HCT116 (cell line): ENCODE measurements at regions not wholly inside any gene's neighbourhood (a gene's known extent, or its start where the extent isn't known, plus 50 kb on each side); places are given as distances from the start of the nearest gene placed in this dataset.

Experiments used
- ATAC-seq: fragments of 200-7000 bp; cut with Tn5 transposase; 2 replicates; pipeline ENCODE4 v1.9.1; 2020; ENCODE audit warnings: mild to moderate bottlenecking, moderate library complexity
- BruUV-seq: library from RNA; stranded (reverse); fragments of 400-500 nt; replicated peaks from 2 replicates; lab custom pipeline; 2021; lab: Mats Ljungman, UMichigan
- CTCF ChIA-PET: fragments of 300-600 bp; sonication (Branson Sonifier 250); formaldehyde crosslinking; loops from one replicate; lab custom pipeline; 2021; ENCODE audit warnings: antibody characterized with exemption; lab: Charles Lee
- POLR2A ChIA-PET: fragments of 300-600, 350-600 bp; sonication (Branson Sonifier 250); formaldehyde crosslinking; loops from one replicate; lab custom pipeline; 2021; ENCODE audit warnings: antibody characterized with exemption; lab: Charles Lee
- RAD21 ChIA-PET, 2 experiments: fragments of 300-600 bp; sonication (Branson Sonifier 250); formaldehyde crosslinking; loops; one replicate each; lab custom pipeline; 2023; ENCODE audit warnings: low total read pairs in 2 of 2; ENCODE audit not compliant: uncharacterized antibody in 2 of 2, unreplicated experiment in 2 of 2, low non-redundant PET in 1 of 2; lab: Charles Lee
- DNase-seq: peaks from one replicate; pipeline ENCODE4 v3.0.0-alpha.2; 2010; ENCODE audit warnings: low read depth, low spot score
- H2AFZ ChIP-seq: fragments of 200-600 bp; shearing (Covaris generic), sonication (generic); 2 replicates; pipeline ENCODE4 v1.6.1; 2017; ENCODE audit warnings: low read depth, mixed run types, mixed read lengths, antibody characterized with exemption, low read length; ENCODE audit not compliant: poor library complexity, severe bottlenecking
- H3K27ac ChIP-seq: 2 replicates; pipeline ENCODE4 v1.5.1; 2012; ENCODE audit warnings: low read depth, low read length
- H3K27me3 ChIP-seq: fragments of 200-600 bp; sonication (generic); 2 replicates; pipeline ENCODE4 v1.6.1; 2016; ENCODE audit warnings: mixed run types, low read length, mixed read lengths; ENCODE audit not compliant: insufficient read depth
- H3K36me3 ChIP-seq, 2 experiments: fragments of 200-500 bp in 1 of 2; fragments of 200-600 bp in 1 of 2; sonication (Bioruptor generic) in 1 of 2; sonication (generic) in 1 of 2; 2 replicates each; pipeline versions ENCODE4 v1.5.1 to v1.6.1; 2014 to 2016; ENCODE audit warnings: low read length in 2 of 2, inconsistent platforms in 1 of 2, mixed read lengths in 1 of 2, mixed run types in 1 of 2; ENCODE audit not compliant: insufficient read depth in 2 of 2, control insufficient read depth in 1 of 2
- H3K4me1 ChIP-seq, 2 experiments: fragments of 200-600 bp in 1 of 2; sonication (generic) in 1 of 2; 2 replicates each; pipeline versions ENCODE4 v1.5.1 to v1.6.1; 2012 to 2017; ENCODE audit warnings: low read length in 2 of 2, inconsistent platforms in 1 of 2, mild to moderate bottlenecking in 1 of 2, mixed read lengths in 1 of 2, mixed run types in 1 of 2, moderate library complexity in 1 of 2; ENCODE audit not compliant: insufficient read depth in 2 of 2, control insufficient read depth in 1 of 2
- H3K4me2 ChIP-seq: fragments of 200-600 bp; sonication (generic); 2 replicates; pipeline ENCODE4 v1.6.1; 2017; ENCODE audit warnings: mixed run types, low read length, mixed read lengths
- H3K4me3 ChIP-seq, 2 experiments: fragments of 200-600 bp in 1 of 2; sonication (generic) in 1 of 2; replicated peaks in 1 of 2; 2 replicates each; pipeline ENCODE4 v1.5.1; 2011 to 2016; ENCODE audit warnings: low read length in 2 of 2, control low read depth in 1 of 2, low read depth in 1 of 2, mild to moderate bottlenecking in 1 of 2, mixed read lengths in 1 of 2, mixed run types in 1 of 2
- H3K79me2 ChIP-seq: fragments of 200-600 bp; sonication (generic); 2 replicates; pipeline ENCODE4 v1.6.1; 2017; ENCODE audit warnings: mild to moderate bottlenecking, mixed run types, low read length, moderate library complexity, mixed read lengths; ENCODE audit not compliant: insufficient read depth
- H3K9ac ChIP-seq: fragments of 200-600 bp; sonication (generic); 2 replicates; pipeline ENCODE4 v1.6.1; 2016; ENCODE audit warnings: low read length, mixed read lengths
- H3K9me2 ChIP-seq: fragments of 200-600 bp; sonication (generic), shearing (Covaris generic); 2 replicates; pipeline ENCODE4 v1.6.1; 2017; ENCODE audit warnings: mixed run types, mild to moderate bottlenecking, moderate library complexity; ENCODE audit not compliant: insufficient read depth
- H3K9me3 ChIP-seq, 2 experiments: fragments of 200-500 bp in 1 of 2; fragments of 200-600 bp in 1 of 2; sonication (Bioruptor generic) in 1 of 2; sonication (generic) in 1 of 2; 2 replicates each; pipeline ENCODE4 v1.6.1; 2014 to 2017; ENCODE audit warnings: low read length in 2 of 2, mixed read lengths in 2 of 2, inconsistent platforms in 1 of 2, low read depth in 1 of 2, mild to moderate bottlenecking in 1 of 2, mixed run types in 1 of 2, moderate library complexity in 1 of 2; ENCODE audit not compliant: control insufficient read depth in 1 of 2, insufficient read depth in 1 of 2
- H4K20me1 ChIP-seq: fragments of 200-600 bp; sonication (generic), shearing (Covaris generic); 2 replicates; pipeline ENCODE4 v1.6.1; 2017; ENCODE audit warnings: mixed run types, mild to moderate bottlenecking, moderate library complexity; ENCODE audit not compliant: insufficient read depth
- ATF3 ChIP-seq: IDR thresholded peaks from 2 replicates; pipeline ENCODE4 v1.6.1; 2012
- CBX3 ChIP-seq: IDR thresholded peaks from 2 replicates; pipeline ENCODE4 v1.6.1; 2012; ENCODE audit warnings: low read depth
- CTCF ChIP-seq, 3 experiments: fragments of 200-600 bp in 1 of 3; sonication (generic) in 1 of 3; IDR thresholded peaks in 2 of 3; conservative IDR thresholded peaks in 1 of 3; 2 replicates each; pipeline ENCODE4 v1.5.1; 2012 to 2017; ENCODE audit warnings: low read depth in 2 of 3, low read length in 2 of 3, antibody characterized with exemption in 1 of 3, borderline replicate concordance in 1 of 3, control low read depth in 1 of 3, mild to moderate bottlenecking in 1 of 3, mixed read lengths in 1 of 3, mixed run types in 1 of 3, moderate library complexity in 1 of 3; ENCODE audit not compliant: insufficient read depth in 1 of 3
- EZH2 ChIP-seq: fragments of 200-600 bp; sonication (generic); IDR thresholded peaks from 2 replicates; pipeline ENCODE4 v1.6.1; 2017; ENCODE audit warnings: antibody characterized with exemption, mixed run types
- EZH2phosphoT487 ChIP-seq: fragments of 200-600 bp; IDR thresholded peaks from 2 replicates; pipeline ENCODE4 v1.6.1; 2018; ENCODE audit warnings: antibody characterized with exemption, borderline replicate concordance
- FOSL1 ChIP-seq: IDR thresholded peaks from 2 replicates; pipeline ENCODE4 v1.6.1; 2012; ENCODE audit warnings: low read depth
- JUND ChIP-seq: IDR thresholded peaks from 2 replicates; pipeline ENCODE4 v1.6.1; 2012
- MAX ChIP-seq: IDR thresholded peaks from 2 replicates; pipeline ENCODE4 v1.6.1; 2012
- REST ChIP-seq: IDR thresholded peaks from 2 replicates; pipeline ENCODE4 v1.6.1; 2012; ENCODE audit warnings: low read depth
- SIN3A ChIP-seq: IDR thresholded peaks from 2 replicates; pipeline ENCODE4 v1.6.1; 2012; ENCODE audit warnings: low read depth
- SRF ChIP-seq: IDR thresholded peaks from 2 replicates; pipeline ENCODE4 v1.6.1; 2012; ENCODE audit warnings: low read depth
- TCF7L2 ChIP-seq: IDR thresholded peaks from 2 replicates; pipeline ENCODE4 v1.7.0; 2011; ENCODE audit warnings: borderline replicate concordance, inconsistent platforms; ENCODE audit not compliant: insufficient read depth, insufficient read length; ENCODE audit errors: extremely low read depth
- YY1 ChIP-seq: IDR thresholded peaks from 2 replicates; pipeline ENCODE4 v1.6.1; 2011; ENCODE audit warnings: low read length, low read depth, moderate library complexity, mild to moderate bottlenecking; ENCODE audit not compliant: insufficient replicate concordance; ENCODE audit errors: extremely low read depth
- ZBTB33 ChIP-seq: IDR thresholded peaks from 2 replicates; pipeline ENCODE4 v1.6.1; 2011; ENCODE audit warnings: mild to moderate bottlenecking, low read length, moderate library complexity; ENCODE audit not compliant: insufficient replicate concordance; ENCODE audit errors: extremely low read depth
- ZFX ChIP-seq: fragments of 450-650 bp; IDR thresholded peaks from 2 replicates; pipeline ENCODE4 v1.6.1; 2017
- intact Hi-C: fragments of 100-400 bp; cut with micrococcal nuclease; formaldehyde crosslinking; loops from 2 replicates; pipeline ENCODE4 v1.10.0; 2022

GRCh38 chr1:88509379-88509778, 174.7 kb upstream of the PKN2 start:
- ATAC-seq, result no peak
- no peaks in the 10 kb centered on the region for H4K20me1 ChIP-seq
- no peaks in the 10 kb centered on the region for H3K9me2 ChIP-seq
- POLR2A ChIA-PET, result no interaction called here
- DNase-seq, result no peak
- no peak overlapping the region for H3K9ac ChIP-seq
- H3K9me3 ChIP-seq, result no peaks in the 10 kb centered on the region
- no peaks in the 10 kb centered on the region for H3K36me3 ChIP-seq
- no TSS peak for BruUV-seq
- TF ChIP-seq CTCF (IDR thresholded peaks at IDR 0.05 in 2 of 3, conservative IDR thresholded peaks at IDR 0.05 in 1 of 3; ENCODE audit: borderline replicate concordance in 1 of 3, insufficient read depth in 1 of 3, low read depth in 2 of 3, low read length in 2 of 3) (no peak), YY1 (no peak), TCF7L2 (no peak), EZH2 (no peak), CBX3 (no peak), MAX (no peak), EZH2phosphoT487 (no peak), SIN3A (no peak), JUND (no peak), ATF3 (no peak), REST (no peak), ZFX (no peak), ZBTB33 (no peak), FOSL1 (no peak), SRF (no peak)
- TF ChIP-seq, all 23 proteins: peak for 0
- H3K4me2 ChIP-seq, result no peak overlapping the region
- no peaks in the 10 kb centered on the region for H3K4me1 ChIP-seq
- H2AFZ ChIP-seq, result no peak overlapping the region
- intact Hi-C loops, result no loop called here
- ChIA-PET RAD21 (no interaction called here), CTCF (no interaction called here)
- H3K79me2 ChIP-seq, result no peaks in the 10 kb centered on the region
- H3K27me3 ChIP-seq, result no peaks in the 10 kb centered on the region
- H3K27ac ChIP-seq, result no peak overlapping the region
- H3K4me3 ChIP-seq, result no peak overlapping the region
